ENCODE measurements at regions not wholly inside any gene's neighbourhood (a gene's known extent, or its start where the extent isn't known, plus 50 kb on each side); places are given as distances from the start of the nearest gene placed in this dataset.

DNA sequence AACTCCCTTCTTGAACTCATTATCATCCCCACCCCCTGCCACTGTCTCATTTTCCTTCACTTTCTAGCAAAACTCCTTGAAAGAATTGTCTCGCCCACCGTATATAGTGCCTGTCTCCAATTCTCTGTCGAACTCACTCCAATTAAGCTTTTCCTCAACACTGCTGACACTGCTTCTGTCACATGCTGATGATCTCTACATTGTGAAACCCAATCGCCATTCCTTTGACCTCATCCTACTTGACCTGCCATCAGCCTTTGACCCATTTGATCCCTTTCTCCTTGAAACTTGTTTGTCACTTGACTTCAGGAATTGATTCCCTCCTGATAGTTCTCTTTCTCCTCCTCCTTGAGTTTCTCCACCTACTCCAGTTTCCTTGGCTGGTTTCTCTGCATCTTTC lies 54.8 kb downstream of the CCDC71L start:
- ChIA-PET CTCF (no interaction called here), POLR2A (no interaction called here)
- Mint-ChIP-seq H3K36me3 (ENCODE audit: low read depth) (no peaks in the 10 kb centered on the region), H3K27ac (no peak overlapping the region), H3K4me1 (ENCODE audit: low read depth) (peaks cover 3% of the 10 kb centered on the region), H3K9me3 (ENCODE audit: insufficient read depth) (no peaks in the 10 kb centered on the region), H3K27me3 (ENCODE audit: low read depth) (no peaks in the 10 kb centered on the region), H3K4me3 (no peak overlapping the region)
- DNase-seq: no peak
- ATAC-seq: no peak

DNA sequence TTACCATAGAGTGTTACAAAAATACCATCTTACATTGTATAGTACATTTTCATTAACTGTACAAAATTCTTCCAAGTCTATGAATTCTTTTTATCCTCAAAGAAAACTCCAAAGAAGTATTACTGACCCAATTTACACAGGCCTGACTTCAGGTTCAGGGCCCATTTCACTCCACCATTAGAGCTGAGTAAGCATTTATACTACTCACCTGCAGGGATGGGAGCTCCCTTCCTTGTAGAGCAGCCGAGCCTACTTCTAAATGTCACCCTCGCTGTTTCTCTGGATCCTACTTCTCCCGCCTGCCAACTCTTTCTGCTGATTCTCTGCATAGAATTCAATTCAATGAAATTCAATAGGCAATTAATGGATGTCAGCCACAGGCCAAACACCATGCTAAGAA lies 56.0 kb downstream of the CCDC71L start:
- H3K27ac Mint-ChIP-seq: no peak overlapping the region
- H3K27me3 Mint-ChIP-seq (ENCODE audit: low read depth): no peaks in the 10 kb centered on the region
- H3K9me3 Mint-ChIP-seq (ENCODE audit: insufficient read depth): no peaks in the 10 kb centered on the region
- no peak for DNase-seq
- POLR2A ChIA-PET: no interaction called here
- no peaks in the 10 kb centered on the region for H3K36me3 Mint-ChIP-seq (ENCODE audit: low read depth)
- CTCF ChIA-PET: no interaction called here
- peaks cover 3% of the 10 kb centered on the region for H3K4me1 Mint-ChIP-seq (ENCODE audit: low read depth)
- no peak overlapping the region for H3K4me3 Mint-ChIP-seq
- no peak for ATAC-seq

DNA sequence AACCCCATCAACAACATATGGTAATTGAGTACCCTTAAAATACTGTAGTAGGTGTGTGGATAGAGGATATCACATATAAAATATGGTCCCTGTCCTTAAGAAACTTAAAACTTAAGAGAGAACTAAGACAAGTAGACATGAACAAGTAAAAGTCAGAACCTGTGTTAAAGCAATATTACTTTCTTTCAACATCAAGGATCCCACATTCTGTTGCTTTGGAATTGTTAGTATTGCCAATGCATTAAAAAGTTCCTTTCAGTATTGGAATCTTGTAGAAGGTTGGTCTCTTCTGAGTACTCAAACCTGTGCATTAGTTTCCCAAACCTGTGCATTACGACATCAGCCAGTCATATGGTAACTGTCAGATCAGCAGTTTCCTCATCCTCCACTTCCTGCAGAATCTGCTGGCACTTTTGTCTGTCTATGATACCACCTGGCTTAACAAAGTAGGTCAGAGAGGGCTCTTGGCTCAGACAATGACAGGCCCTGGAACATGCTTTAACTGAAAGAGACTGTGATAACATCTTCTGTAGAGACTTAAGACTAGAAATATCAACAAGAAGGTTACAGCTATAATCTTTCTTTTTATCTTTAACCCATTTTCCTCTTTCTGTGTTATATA lies 56.5 kb downstream of the CCDC71L start:
- ChIA-PET POLR2A (no interaction called here), CTCF (no interaction called here)
- no peak for DNase-seq

DNA sequence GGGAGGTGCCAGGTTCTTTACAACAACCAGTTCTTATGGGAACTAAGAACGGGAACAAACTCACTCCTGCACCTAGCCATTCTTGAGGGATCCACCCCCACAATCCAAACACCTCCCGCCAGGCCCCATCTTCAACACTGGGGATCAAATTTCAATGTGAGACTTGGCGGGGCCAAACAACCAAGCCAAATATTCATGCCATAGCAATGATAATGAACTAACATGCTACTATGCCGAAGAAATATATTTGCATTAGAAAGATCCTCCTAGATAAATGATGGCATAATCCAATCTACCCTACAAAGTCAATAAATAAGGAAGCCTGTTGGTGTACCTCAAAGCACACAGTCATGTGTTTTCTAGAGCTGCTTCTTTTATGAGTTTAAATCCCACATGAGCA lies 57.6 kb downstream of the CCDC71L start:
- no peak for DNase-seq
- no peak overlapping the region for H3K27ac Mint-ChIP-seq
- ChIA-PET POLR2A (no interaction called here), CTCF (no interaction called here)
- ATAC-seq: no peak
- no peaks in the 10 kb centered on the region for H3K27me3 Mint-ChIP-seq (ENCODE audit: low read depth)
- H3K4me3 Mint-ChIP-seq: no peak overlapping the region
- peaks cover 9% of the 10 kb centered on the region for H3K4me1 Mint-ChIP-seq (ENCODE audit: low read depth)
- H3K9me3 Mint-ChIP-seq (ENCODE audit: insufficient read depth): no peaks in the 10 kb centered on the region
- H3K36me3 Mint-ChIP-seq (ENCODE audit: low read depth): no peaks in the 10 kb centered on the region

More for the DNA sequence above, 56.5 kb downstream of the CCDC71L start:
- no peaks in the 10 kb centered on the region for H3K9me3 Mint-ChIP-seq (ENCODE audit: insufficient read depth)
- no peaks in the 10 kb centered on the region for H3K27me3 Mint-ChIP-seq (ENCODE audit: low read depth)
- H3K36me3 Mint-ChIP-seq (ENCODE audit: low read depth): no peaks in the 10 kb centered on the region
- peaks cover 3% of the 10 kb centered on the region for H3K4me1 Mint-ChIP-seq (ENCODE audit: low read depth)
- ATAC-seq: no peak
- no peak overlapping the region for H3K27ac Mint-ChIP-seq
- no peak overlapping the region for H3K4me3 Mint-ChIP-seq

DNA sequence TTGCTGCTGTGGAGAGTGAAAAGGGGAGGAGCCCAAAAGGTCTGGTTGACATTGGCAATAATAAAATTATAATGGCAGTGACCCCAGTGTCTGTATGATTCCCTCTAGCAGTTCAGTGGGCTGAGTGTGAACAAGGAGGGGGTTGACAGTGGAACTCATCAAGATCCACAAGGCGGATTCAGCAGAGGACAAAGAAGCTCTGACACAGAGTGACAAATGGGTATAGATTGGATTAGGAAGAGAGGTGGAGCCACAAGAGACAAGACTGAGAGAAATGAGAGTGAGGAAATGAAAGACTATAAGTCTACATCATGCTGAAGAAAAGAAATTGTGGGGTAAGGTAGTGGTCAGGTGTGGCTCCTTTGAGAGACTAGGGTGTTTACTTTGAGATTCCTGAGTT lies 58.9 kb downstream of the CCDC71L start:
- Mint-ChIP-seq H3K27ac (no peak overlapping the region), H3K9me3 (ENCODE audit: insufficient read depth) (no peaks in the 10 kb centered on the region), H3K36me3 (ENCODE audit: low read depth) (no peaks in the 10 kb centered on the region), H3K4me1 (ENCODE audit: low read depth) (peaks cover 11% of the 10 kb centered on the region), H3K27me3 (ENCODE audit: low read depth) (no peaks in the 10 kb centered on the region), H3K4me3 (no peak overlapping the region)
- CTCF ChIA-PET: interaction anchor here (0.9 kb wide), 1 partner anchor 57 kb away, joined by 3 read pairs; no protein-coding TSS in a partner anchor
- ATAC-seq (no peak), DNase-seq (no peak)
- POLR2A ChIA-PET: no interaction called here

DNA sequence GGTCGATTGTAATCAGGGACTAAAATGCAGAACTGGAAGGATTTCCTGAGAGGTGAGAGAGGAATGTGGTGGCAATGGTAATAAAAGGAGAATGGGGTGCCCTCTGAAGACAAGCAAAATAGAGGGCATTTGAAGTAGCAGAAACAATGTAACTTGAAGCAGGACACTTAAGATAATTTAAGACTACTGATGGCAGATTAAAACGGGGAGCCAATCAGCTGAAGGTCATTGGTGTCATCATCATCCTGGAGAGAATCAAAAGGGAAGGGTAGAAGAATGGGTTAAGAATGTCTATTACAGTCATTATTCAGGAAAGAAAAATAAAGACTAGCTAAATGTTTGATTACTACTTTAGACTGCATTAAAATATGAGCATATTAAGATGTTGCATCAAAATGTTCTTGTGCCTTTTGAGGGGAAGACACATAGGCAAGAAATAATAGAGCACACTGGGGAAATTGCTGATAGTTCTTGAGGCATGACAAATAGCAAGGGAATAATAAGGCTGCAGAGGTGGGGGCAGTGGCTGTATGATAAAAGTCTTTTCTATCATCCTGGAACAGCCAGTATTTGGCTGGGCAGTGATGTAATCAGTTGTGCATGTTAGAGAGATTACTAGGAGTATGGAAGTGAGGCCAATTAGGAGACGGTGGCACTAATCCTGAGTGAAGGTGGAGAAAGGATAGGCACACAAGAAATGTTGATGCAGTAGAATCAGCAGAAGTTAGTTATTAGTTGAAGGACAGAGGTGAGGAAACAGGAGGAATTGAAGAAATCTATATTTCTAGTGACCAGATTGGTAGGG lies 60.2 kb downstream of the CCDC71L start:
- Mint-ChIP-seq H3K9me3 (ENCODE audit: insufficient read depth) (no peaks in the 10 kb centered on the region), H3K27me3 (ENCODE audit: low read depth) (peaks cover 2% of the 10 kb centered on the region), H3K27ac (no peak overlapping the region), H3K4me3 (no peak overlapping the region), H3K36me3 (ENCODE audit: low read depth) (no peaks in the 10 kb centered on the region), H3K4me1 (ENCODE audit: low read depth) (peaks cover 11% of the 10 kb centered on the region)
- DNase-seq (no peak), ATAC-seq (no peak)
- ChIA-PET CTCF (no interaction called here), POLR2A (no interaction called here)

DNA sequence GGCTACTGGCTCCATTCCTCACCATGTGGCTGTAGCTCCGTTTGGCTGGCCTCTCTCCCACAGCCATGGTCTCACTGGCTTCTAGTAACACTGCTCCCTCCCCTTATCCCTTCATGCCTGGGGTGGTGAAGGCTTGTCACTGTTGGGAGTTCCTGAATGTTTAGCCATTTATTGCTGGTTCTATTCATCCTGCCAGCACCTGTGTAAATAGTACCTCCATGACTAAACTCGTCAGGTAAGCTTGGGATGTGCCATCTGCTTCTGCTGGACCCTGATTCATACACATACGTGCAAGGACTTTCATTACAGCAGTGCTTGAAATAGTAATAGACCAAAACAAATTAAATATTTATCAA lies 61.6 kb downstream of the CCDC71L start:
- H3K27me3 Mint-ChIP-seq (ENCODE audit: low read depth): peaks cover 7% of the 10 kb centered on the region
- no peak for ATAC-seq
- H3K4me3 Mint-ChIP-seq: no peak overlapping the region
- H3K4me1 Mint-ChIP-seq (ENCODE audit: low read depth): peaks cover 10% of the 10 kb centered on the region
- CTCF ChIA-PET: interaction anchor here (1.2 to 2.2 kb wide), 2 partner anchors 61 to 423 kb away, joined by 5 to 12 read pairs; partner anchors contain the start of gene CCDC71L
- no peaks in the 10 kb centered on the region for H3K9me3 Mint-ChIP-seq (ENCODE audit: insufficient read depth)
- POLR2A ChIA-PET: interaction anchor here (0.7 kb wide), 1 partner anchor 60 kb away, joined by 3 read pairs; no protein-coding TSS in a partner anchor
- no peaks in the 10 kb centered on the region for H3K36me3 Mint-ChIP-seq (ENCODE audit: low read depth)
- no peak for DNase-seq
- H3K27ac Mint-ChIP-seq: no peak overlapping the region

DNA sequence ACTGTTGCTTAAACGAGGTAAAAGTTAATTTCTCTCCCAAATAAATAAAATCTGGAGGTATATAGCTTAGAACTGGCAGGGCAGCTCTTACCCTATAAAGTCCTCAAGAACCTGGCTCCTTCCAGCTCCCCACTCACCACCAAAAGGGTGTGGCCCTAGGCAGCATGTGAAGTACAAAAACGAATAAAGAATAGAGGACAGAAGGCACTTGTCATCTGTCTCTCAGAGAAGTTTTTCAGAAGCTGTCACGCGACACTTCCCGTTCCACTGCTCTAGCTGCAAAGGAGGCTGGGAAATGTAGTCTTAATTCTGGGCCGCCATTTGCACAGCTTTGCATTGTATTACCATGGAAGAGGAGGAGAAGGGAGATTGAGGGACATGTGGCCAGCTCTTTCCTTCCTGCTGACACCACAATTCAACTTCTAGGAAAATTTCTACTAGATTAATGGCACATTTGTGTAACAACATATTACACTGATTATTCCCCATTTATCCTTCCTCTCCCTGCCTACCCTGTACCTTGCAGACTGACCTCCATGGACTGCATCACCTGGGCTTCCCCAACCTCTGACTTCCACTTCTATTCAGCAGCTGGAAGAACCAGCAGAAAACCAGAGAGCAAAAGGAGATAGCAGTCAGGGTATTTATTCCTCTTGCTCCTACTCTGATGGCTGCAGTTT lies 62.2 kb downstream of the CCDC71L start:
- H3K4me3 Mint-ChIP-seq: peak overlapping the region; percentile 9
- H3K27ac Mint-ChIP-seq: peak overlapping the region; percentile 36
- DNase-seq (peak; percentile 79), ATAC-seq (peak; percentile 97)
- ChIA-PET CTCF (interaction anchor here (1.2 to 2.2 kb wide), 2 partner anchors 62 to 422 kb away, joined by 5 to 12 read pairs; partner anchors contain the start of gene CCDC71L), POLR2A (interaction anchor here (0.7 to 1.1 kb wide), 3 partner anchors 60 to 315 kb away, joined by 3 to 4 read pairs (median 4); partner anchors contain the start of gene NAMPT)
- no peaks in the 10 kb centered on the region for H3K36me3 Mint-ChIP-seq (ENCODE audit: low read depth)
- peaks cover 8% of the 10 kb centered on the region for H3K4me1 Mint-ChIP-seq (ENCODE audit: low read depth)
- peaks cover 7% of the 10 kb centered on the region for H3K27me3 Mint-ChIP-seq (ENCODE audit: low read depth)
- H3K9me3 Mint-ChIP-seq (ENCODE audit: insufficient read depth): no peaks in the 10 kb centered on the region

DNA sequence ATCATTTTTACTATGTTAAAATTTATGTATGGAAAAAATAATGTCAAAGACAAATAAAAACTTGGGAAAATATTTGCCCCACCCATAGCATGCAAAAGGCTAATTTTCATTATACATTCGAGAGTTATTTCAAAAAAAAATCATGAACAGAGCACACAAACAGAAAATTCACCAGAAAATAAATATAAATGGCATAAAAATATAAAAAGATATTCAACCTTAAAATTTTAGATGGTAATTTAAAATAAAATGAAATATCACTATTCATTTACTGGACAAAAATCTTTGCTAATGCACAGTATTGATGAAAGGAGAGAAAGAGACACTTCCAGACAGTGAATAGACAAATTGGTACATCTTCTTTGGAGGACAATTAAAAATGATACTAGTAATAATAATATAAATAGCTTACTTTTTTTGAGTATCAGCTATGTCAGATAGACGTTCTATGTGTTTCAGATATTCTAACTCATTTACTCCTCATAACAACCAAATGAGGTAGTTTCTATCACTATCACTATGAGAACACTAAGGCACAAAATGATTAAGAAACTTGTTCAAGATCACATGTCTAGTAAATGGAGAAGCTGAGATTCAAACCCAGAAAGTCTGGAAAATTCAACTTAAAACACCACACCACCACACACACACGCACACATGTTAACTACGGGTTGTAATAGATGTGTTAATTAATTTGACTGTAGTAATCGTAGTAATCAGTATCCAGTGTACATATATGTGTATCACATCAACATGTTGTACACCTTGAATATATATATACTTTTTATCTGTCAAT lies 63.0 kb downstream of the CCDC71L start:
- Mint-ChIP-seq H3K9me3 (ENCODE audit: insufficient read depth) (no peaks in the 10 kb centered on the region), H3K27ac (no peak overlapping the region), H3K27me3 (ENCODE audit: low read depth) (peaks cover 10% of the 10 kb centered on the region), H3K36me3 (ENCODE audit: low read depth) (no peaks in the 10 kb centered on the region), H3K4me1 (ENCODE audit: low read depth) (peaks cover 8% of the 10 kb centered on the region), H3K4me3 (no peak overlapping the region)
- ATAC-seq (no peak), DNase-seq (no peak)
- CTCF ChIA-PET: interaction anchor here (1.2 to 2.2 kb wide), 2 partner anchors 62 to 421 kb away, joined by 5 to 12 read pairs; partner anchors contain the start of gene CCDC71L
- POLR2A ChIA-PET: interaction anchor here (0.8 to 1.1 kb wide), 2 partner anchors 119 to 314 kb away, joined by 4 read pairs; partner anchors contain the start of gene NAMPT

DNA sequence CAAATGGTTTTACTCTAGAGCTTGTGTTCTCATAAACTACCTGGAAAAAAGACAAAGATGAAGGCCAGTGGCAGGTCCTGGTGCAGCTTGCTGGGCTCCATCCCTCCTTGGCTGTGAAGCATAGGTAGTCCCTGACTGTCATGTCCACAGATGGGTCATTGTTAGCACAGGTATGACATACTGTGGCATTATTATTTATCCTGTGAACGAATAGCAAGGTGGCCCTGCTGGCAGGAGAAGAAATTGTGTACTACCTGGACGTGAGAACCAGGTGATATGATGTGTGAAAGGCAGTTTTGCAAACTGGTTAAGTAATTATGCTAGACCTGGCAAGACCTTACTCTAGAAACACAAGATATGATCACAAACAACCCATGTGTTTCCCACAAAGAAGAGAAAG lies 63.9 kb downstream of the CCDC71L start:
- Mint-ChIP-seq H3K27ac (no peak overlapping the region), H3K4me3 (no peak overlapping the region), H3K4me1 (ENCODE audit: low read depth) (peaks cover 8% of the 10 kb centered on the region), H3K36me3 (ENCODE audit: low read depth) (no peaks in the 10 kb centered on the region), H3K9me3 (ENCODE audit: insufficient read depth) (no peaks in the 10 kb centered on the region), H3K27me3 (ENCODE audit: low read depth) (peaks cover 11% of the 10 kb centered on the region)
- CTCF ChIA-PET: interaction anchor here (2.2 kb wide), 1 partner anchor 63 kb away, joined by 12 read pairs; the partner anchor contains the start of gene CCDC71L
- ATAC-seq (no peak), DNase-seq (no peak)
- POLR2A ChIA-PET: no interaction called here

DNA sequence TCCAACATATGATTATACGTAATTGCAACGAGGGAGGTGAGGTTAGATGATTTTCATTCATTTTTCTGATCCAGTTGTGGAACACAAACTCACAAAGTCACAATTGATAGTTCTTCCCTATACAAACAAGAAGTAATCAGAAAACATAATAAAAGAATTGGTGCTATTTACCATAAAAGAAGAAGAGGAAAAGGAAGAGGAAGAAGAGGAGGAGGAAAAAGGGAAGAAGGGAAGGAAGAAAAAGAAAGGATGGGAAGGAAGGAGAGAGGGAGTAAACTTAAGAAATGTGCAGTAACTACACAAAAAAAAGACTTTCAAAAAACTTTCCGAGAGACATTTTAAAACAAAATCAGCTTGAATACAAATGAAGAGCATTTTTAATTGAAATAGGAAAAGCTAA lies 65.0 kb downstream of the CCDC71L start:
- Mint-ChIP-seq H3K36me3 (ENCODE audit: low read depth) (no peaks in the 10 kb centered on the region), H3K27me3 (ENCODE audit: low read depth) (peaks cover 11% of the 10 kb centered on the region), H3K27ac (no peak overlapping the region), H3K4me1 (ENCODE audit: low read depth) (peaks cover 8% of the 10 kb centered on the region), H3K4me3 (no peak overlapping the region), H3K9me3 (ENCODE audit: insufficient read depth) (no peaks in the 10 kb centered on the region)
- POLR2A ChIA-PET: no interaction called here
- ATAC-seq (no peak), DNase-seq (no peak)
- CTCF ChIA-PET: no interaction called here
